Stomach (tissue), 8 donors: ENCODE measurements at regions not wholly inside any gene's neighbourhood (a gene's known extent, or its start where the extent isn't known, plus 50 kb on each side); places are given as distances from the start of the nearest gene placed in this dataset.

Experiments used
- DNase-seq, 2 donors: peaks; one replicate each; pipeline versions ENCODE4 v3.0.0 to v3.0.0-alpha.2; 2013 to 2019
- H3K27ac ChIP-seq, 5 donors: fragments of 200-600 bp in 4 of 5; sonication (generic) in 4 of 5; one replicate each; pipeline ENCODE4 v1.5.1; 2013 to 2019; ENCODE audit warnings: mild to moderate bottlenecking in 1 of 5, moderate library complexity in 1 of 5
- H3K27me3 ChIP-seq, 3 donors: fragments of 200-600 bp; sonication (generic); one replicate each; pipeline ENCODE4 v1.5.1; 2017 to 2019; ENCODE audit warnings: mixed run types in 1 of 3
- H3K36me3 ChIP-seq, 4 donors: fragments of 200-600 bp; sonication (generic); 1 replicate in 3 of 4; 2 replicates in 1 of 4; pipeline ENCODE4 v1.5.1; 2016 to 2019
- H3K4me1 ChIP-seq, 4 donors: fragments of 200-600 bp; sonication (generic); one replicate each; pipeline ENCODE4 v1.5.1; 2016 to 2019
- H3K4me3 ChIP-seq, 4 donors: fragments of 200-600 bp; sonication (generic) in 3 of 4; one replicate each; pipeline ENCODE4 v1.5.1; 2016 to 2019; ENCODE audit warnings: mild to moderate bottlenecking in 1 of 4
- H3K9me3 ChIP-seq, 4 donors: fragments of 200-600 bp; sonication (generic); one replicate each; pipeline ENCODE4 v1.5.1; 2016 to 2019
- CTCF ChIP-seq, 7 experiments: fragments of 450-650 bp in 4 of 7; fragments of 200-600 bp in 3 of 7; sonication (generic) in 3 of 7; IDR thresholded peaks; one replicate each; pipeline ENCODE4 v1.5.1; 2016 to 2019; ENCODE audit warnings: antibody characterized with exemption in 7 of 7, control low read depth in 2 of 7, mild to moderate bottlenecking in 1 of 7
- EP300 ChIP-seq: sonication (generic); formaldehyde crosslinking; IDR thresholded peaks from one replicate; pipeline ENCODE4 v1.6.1; 2017; ENCODE audit warnings: antibody characterized with exemption
- POLR2A ChIP-seq, 4 donors: fragments of 450-650 bp; IDR thresholded peaks; one replicate each; pipeline ENCODE4 v1.6.1; 2016; ENCODE audit warnings: antibody characterized with exemption in 4 of 4, control low read depth in 2 of 4, mild to moderate bottlenecking in 1 of 4, moderate library complexity in 1 of 4
- POLR2AphosphoS5 ChIP-seq, 3 donors: sonication (generic); formaldehyde crosslinking; IDR thresholded peaks; one replicate each; pipeline ENCODE4 v1.6.1; 2016; ENCODE audit warnings: antibody characterized with exemption in 3 of 3
- WGBS, 5 donors: extraction: QIAGEN DNeasy Blood & Tissue Kit in 3 of 5; methylation state at CpG; one replicate each; pipeline versions ENCODE4 v1.1.5 to v1.1.7; 2013 to 2018; 5-methylcytosine and 5-hydroxymethylcytosine counted together
- intact Hi-C: fragments of 100-400 bp; cut with DNase I; formaldehyde crosslinking; loops from one replicate; pipeline ENCODE4 v1.15.1; 2023; ENCODE audit warnings: low total_unique reads
- donor health status: healthy with polysubstance abuse.
- donor health status: Bipolar disorder and iron deficiency.
- donor health status: healthy.

- Histone ChIP-seq H3K4me3 (no peak overlapping the region), H3K27ac (peak overlapping the region in 1 of 5 donors; percentile 48), H3K27me3 (no peaks in the 10 kb centered on the region), H3K9me3 (no peaks in the 10 kb centered on the region), H3K36me3 (no peaks in the 10 kb centered on the region), H3K4me1 (peaks cover 0 to 20% (median 9%) of the 10 kb centered on the region in 4 donors)
- DNase-seq: no peak
- WGBS, 5 donors: 77 to 94% (median 89%) methylated on average over 4 of the region's 4 CpGs
- intact Hi-C loops: no loop called here
- no peak for TF ChIP-seq EP300
- no peak for TF ChIP-seq CTCF (IDR thresholded peaks at IDR 0.05)
- TF ChIP-seq POLR2AphosphoS5 (IDR thresholded peaks at IDR 0.05): no peak
- no peak for TF ChIP-seq POLR2A (IDR thresholded peaks at IDR 0.05)
Observed at GRCh38 chr4:11616856-11617255, 188.2 kb upstream of the HS3ST1 start.

GRCh38 chr4:11615601-11616000 is 186.9 kb upstream of the HS3ST1 start:
- intact Hi-C loops: no loop called here
- 22 to 56% (median 43%) methylated on average over 7 of the region's 7 CpGs for WGBS, 5 donors

GRCh38 chr4:11614426-11614825 is 185.7 kb upstream of the HS3ST1 start:
- no peak for TF ChIP-seq POLR2A (IDR thresholded peaks at IDR 0.05)
- no peak for TF ChIP-seq EP300
- TF ChIP-seq POLR2AphosphoS5 (IDR thresholded peaks at IDR 0.05): peak in 1 of 3 donors; percentile 4
- TF ChIP-seq CTCF (IDR thresholded peaks at IDR 0.05): no peak
- Histone ChIP-seq H3K36me3 (no peaks in the 10 kb centered on the region), H3K27ac (peak overlapping the region in 3 of 5 donors; percentile 12 to 64 (median 43)), H3K4me3 (no peak overlapping the region), H3K9me3 (no peaks in the 10 kb centered on the region), H3K27me3 (no peaks in the 10 kb centered on the region), H3K4me1 (peaks cover 0 to 18% (median 9%) of the 10 kb centered on the region in 4 donors)
- peak; percentile 35 to 81 for DNase-seq
- intact Hi-C loops: no loop called here
- 45 to 66% (median 54%) methylated on average over 5 of the region's 5 CpGs for WGBS, 5 donors

More at GRCh38 chr4:11615601-11616000, 186.9 kb upstream of the HS3ST1 start:
- H3K4me1 ChIP-seq: peaks cover 0 to 20% (median 9%) of the 10 kb centered on the region in 4 donors
- H3K36me3 ChIP-seq: no peaks in the 10 kb centered on the region
- peak overlapping the region in 1 of 5 donors; percentile 48 for H3K27ac ChIP-seq
- TF ChIP-seq POLR2AphosphoS5 (IDR thresholded peaks at IDR 0.05): no peak
- no peak for TF ChIP-seq CTCF (IDR thresholded peaks at IDR 0.05)
- TF ChIP-seq EP300: no peak
- no peak for TF ChIP-seq POLR2A (IDR thresholded peaks at IDR 0.05)
- H3K27me3 ChIP-seq: no peaks in the 10 kb centered on the region
- H3K4me3 ChIP-seq: no peak overlapping the region
- peak in 1 of 2 donors; percentile 66 for DNase-seq
- H3K9me3 ChIP-seq: no peaks in the 10 kb centered on the region

GRCh38 chr4:11611868-11612267 is 183.2 kb upstream of the HS3ST1 start:
- Histone ChIP-seq H3K4me1 (peaks cover 0 to 6% (median 5%) of the 10 kb centered on the region in 4 donors), H3K9me3 (no peaks in the 10 kb centered on the region), H3K27me3 (no peaks in the 10 kb centered on the region), H3K4me3 (no peak overlapping the region), H3K27ac (no peak overlapping the region), H3K36me3 (no peaks in the 10 kb centered on the region)
- TF ChIP-seq EP300: no peak
- no peak for TF ChIP-seq POLR2AphosphoS5 (IDR thresholded peaks at IDR 0.05)
- intact Hi-C loops: no loop called here
- no peak for DNase-seq

GRCh38 chr4:11609751-11610150 is 181.1 kb upstream of the HS3ST1 start:
- Histone ChIP-seq H3K9me3 (no peaks in the 10 kb centered on the region), H3K27me3 (no peaks in the 10 kb centered on the region), H3K4me3 (no peak overlapping the region), H3K36me3 (no peaks in the 10 kb centered on the region), H3K4me1 (peaks cover 2 to 6% (median 5%) of the 10 kb centered on the region in 4 donors), H3K27ac (peak overlapping the region in 1 of 5 donors; percentile 12)
- intact Hi-C loops: no loop called here
- WGBS, 5 donors: 79 to 93% (median 90%) methylated on average over 2 of the region's 2 CpGs
- no peak for DNase-seq
- TF ChIP-seq POLR2AphosphoS5 (IDR thresholded peaks at IDR 0.05) (no peak), EP300 (no peak), POLR2A (IDR thresholded peaks at IDR 0.05) (no peak), CTCF (IDR thresholded peaks at IDR 0.05) (no peak)
